ENCODE measurements at regions not wholly inside any gene's neighbourhood (a gene's known extent, or its start where the extent isn't known, plus 50 kb on each side); places are given as distances from the start of the nearest gene placed in this dataset.

- no peak for TF ChIP-seq EZH2 (IDR thresholded peaks at IDR 0.05; ENCODE audit: borderline replicate concordance, control insufficient read depth, low read depth, low read length)
- 0 out of 2 replicates have a peak, but pooled peaks have one; percentile 52 for TF ChIP-seq YY1 (IDR thresholded peaks at IDR 0.05; ENCODE audit: low read depth, low read length)
- TF ChIP-seq IRF3 (IDR thresholded peaks at IDR 0.05) = no peak
- TF ChIP-seq KLF5 (IDR thresholded peaks at IDR 0.05; ENCODE audit: partially characterized antibody) = no peak
- no peak for TF ChIP-seq BCL11A (IDR thresholded peaks at IDR 0.05; ENCODE audit: low read depth, low read length)
- TF ChIP-seq CBX3 (IDR thresholded peaks at IDR 0.05; ENCODE audit: borderline replicate concordance, low read depth) = no peak
- TF ChIP-seq ZNF622 (IDR thresholded peaks at IDR 0.05) = no peak
- peak in 1 of 2 experiments; percentile 13; a peak in 1 of 4 replicates for TF ChIP-seq IKZF2 (IDR thresholded peaks at IDR 0.05)
- TF ChIP-seq DPF2 (IDR thresholded peaks at IDR 0.05) = no peak; the same call in 1 of the 2 replicates
- no peak for TF ChIP-seq ZBTB4 (CRISPR knock-in tag; IDR thresholded peaks at IDR 0.05)
- TF ChIP-seq BHLHE40 (IDR thresholded peaks at IDR 0.05; ENCODE audit: borderline replicate concordance in 1 of 2, low read depth in 2 of 2, low read length in 1 of 2) = no peak
- no peak for TF ChIP-seq ZBTB33 (IDR thresholded peaks at IDR 0.05)
- no peak for TF ChIP-seq USF1 (IDR thresholded peaks at IDR 0.05; ENCODE audit: borderline replicate concordance, extremely low read length, insufficient read depth, low read depth, low read length)
- TF ChIP-seq CBX5 (IDR thresholded peaks at IDR 0.05; ENCODE audit: low read depth) = no peak
- TF ChIP-seq SIX5 (IDR thresholded peaks at IDR 0.05; ENCODE audit: low read depth, low read length, severe bottlenecking) = no peak
- no peak for TF ChIP-seq ZNF207 (IDR thresholded peaks at IDR 0.05; ENCODE audit: borderline replicate concordance)
- TF ChIP-seq TARDBP (IDR thresholded peaks at IDR 0.05; ENCODE audit: borderline replicate concordance) = no peak
- TF ChIP-seq ZNF24 (IDR thresholded peaks at IDR 0.05) = no peak
- peak; percentile 63; the same call in 1 of the 2 replicates for TF ChIP-seq IRF4 (IDR thresholded peaks at IDR 0.05; ENCODE audit: low read depth, low read length)
- no peak for TF ChIP-seq PAX5 (IDR thresholded peaks at IDR 0.05; ENCODE audit: borderline replicate concordance, low read depth, low read length)
- no peak for TF ChIP-seq SMAD5 (IDR thresholded peaks at IDR 0.05; ENCODE audit: low read depth)
- TF ChIP-seq HDGF (IDR thresholded peaks at IDR 0.05) = no peak
- 0 out of 2 replicates have a peak, but pooled peaks have one; percentile 18 for TF ChIP-seq ATF7 (IDR thresholded peaks at IDR 0.05; ENCODE audit: low read depth)
- TF ChIP-seq USF2 (IDR thresholded peaks at IDR 0.05; ENCODE audit: borderline replicate concordance, low read depth, low read length) = no peak
Observed at GRCh38 chr6:44049163-44049988, 77.9 kb downstream of the MRPL14 start (continued).
